Superior temporal gyrus (tissue), 1 donor: ENCODE measurements at regions not wholly inside any gene's neighbourhood (a gene's known extent, or its start where the extent isn't known, plus 50 kb on each side); places are given as distances from the start of the nearest gene placed in this dataset.

ENCODE experiments used
- DNase-seq: peaks from one replicate; pipeline ENCODE4 v3.0.0-alpha.2; 2016; ENCODE audit errors: extremely low spot score

GRCh38 chr1:182193908-182194550 is 132.5 kb upstream of the ZNF648 start:
- DNase-seq: no peak

DNA sequence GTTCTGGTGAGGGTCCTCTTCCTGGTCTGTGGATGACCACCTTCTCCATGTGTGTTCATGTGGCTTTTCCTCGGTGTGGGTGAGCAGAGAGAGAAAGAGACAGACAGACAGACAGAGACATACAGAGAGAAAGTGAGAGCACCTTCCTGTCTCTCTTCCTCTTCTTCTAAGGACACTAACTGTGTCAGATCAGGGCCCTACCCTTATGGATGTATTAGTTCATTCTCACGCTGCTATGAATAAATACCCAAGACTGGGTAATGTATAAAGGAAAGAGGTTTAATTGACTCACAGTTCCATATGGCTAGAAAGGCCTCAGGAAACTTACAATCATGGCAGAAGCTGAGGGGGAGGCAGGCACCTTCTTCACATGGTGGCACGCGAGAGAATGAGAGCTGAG is 131.5 kb upstream of the ZNF648 start:
- no peak for DNase-seq

DNA sequence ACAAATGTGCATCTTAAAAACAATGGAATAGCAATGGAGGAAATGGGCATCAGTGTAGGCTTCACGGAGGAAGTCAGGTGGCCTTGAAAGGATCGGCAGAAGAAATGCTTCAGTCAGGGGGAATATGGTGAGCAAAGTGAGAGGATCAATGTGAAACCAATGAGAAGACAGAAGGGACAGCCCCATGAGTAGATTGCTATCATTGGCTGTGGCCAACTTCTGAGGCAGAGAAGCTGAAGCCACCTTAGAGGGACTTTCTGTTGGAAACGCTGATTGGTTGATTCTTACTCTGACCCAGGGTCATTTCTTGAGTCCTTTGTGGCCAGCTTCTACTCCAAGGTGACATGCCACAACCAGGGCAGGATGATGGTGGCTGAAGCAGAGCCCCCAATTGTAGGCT is 130.7 kb upstream of the ZNF648 start:
- DNase-seq: no peak

DNA sequence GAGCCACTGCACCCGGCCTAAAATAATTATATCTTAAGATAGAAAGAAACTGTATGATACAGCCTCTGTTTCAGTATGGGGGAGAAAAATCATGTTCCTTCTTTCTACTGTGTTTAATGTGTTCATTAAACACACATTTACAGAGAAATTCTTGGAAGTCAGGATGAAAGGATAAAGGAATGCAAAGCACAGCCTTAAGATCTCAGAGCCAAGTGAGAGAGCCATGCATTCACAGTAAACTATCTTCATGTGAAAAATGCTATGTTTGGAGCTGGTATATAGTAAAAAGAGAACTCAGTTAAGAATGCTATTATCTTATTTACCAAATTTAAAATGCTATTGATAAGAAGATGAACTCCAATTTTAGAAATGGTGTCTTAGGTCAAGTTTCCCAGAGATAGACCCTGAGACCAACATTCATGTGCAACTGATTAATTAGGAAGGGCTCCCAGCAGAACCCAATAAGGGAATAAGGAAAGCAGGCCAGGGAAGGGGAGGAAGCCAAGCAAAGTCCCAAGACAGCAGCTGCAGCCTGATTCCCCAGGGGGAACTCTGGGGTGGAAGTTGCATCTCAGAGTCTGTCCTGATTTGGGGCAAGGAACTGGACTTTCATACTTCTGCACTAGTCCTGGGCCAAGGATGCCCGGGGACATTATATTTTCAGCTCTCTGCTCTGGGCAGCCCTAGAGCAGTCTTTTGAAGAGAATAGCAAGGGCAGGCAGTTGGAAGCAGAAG is 130.0 kb upstream of the ZNF648 start:
- DNase-seq: no peak

DNA sequence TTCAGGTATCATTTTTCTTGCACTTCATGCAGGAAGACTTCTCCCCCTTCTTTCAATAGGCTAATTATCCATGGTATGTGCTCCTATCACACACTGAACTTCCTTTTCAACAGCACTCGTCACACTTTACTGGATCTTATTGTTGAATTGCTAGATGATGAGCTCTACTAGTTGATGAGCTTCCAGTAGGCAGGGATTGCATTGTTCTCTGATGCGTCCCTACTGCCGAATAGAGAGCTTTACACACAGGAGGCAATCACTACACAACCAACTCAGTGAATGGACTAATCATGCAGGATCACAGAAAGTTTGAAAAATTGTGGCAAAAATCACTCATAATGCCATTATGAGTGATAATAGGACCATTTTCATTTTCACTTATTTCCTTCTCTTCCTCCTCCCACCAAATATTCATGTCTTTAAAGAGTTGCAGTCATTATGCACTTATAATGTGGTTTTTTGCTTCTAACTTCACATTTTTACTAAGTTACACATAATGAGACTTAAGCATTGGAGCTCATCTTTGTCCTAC is 128.1 kb upstream of the ZNF648 start:
- no peak for DNase-seq

DNA sequence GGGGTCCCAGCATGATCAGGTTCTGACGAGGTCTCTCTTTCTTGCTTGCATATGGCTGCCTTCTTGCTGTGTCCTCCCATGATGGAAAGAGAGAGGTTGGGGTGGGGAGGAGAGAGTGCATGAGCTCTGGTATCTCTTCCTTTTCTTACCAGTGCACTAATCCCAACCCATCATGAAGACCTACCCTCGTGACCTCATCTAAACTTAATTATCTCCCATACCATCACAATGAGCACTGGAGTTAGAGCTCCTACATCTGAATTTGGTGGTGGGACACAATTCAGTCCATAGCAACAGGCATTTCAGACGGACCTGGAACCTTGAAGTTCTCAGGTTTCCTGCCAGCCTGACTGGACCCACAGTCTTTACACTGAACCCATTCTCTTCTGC is 125.2 kb upstream of the ZNF648 start:
- DNase-seq: no peak

DNA sequence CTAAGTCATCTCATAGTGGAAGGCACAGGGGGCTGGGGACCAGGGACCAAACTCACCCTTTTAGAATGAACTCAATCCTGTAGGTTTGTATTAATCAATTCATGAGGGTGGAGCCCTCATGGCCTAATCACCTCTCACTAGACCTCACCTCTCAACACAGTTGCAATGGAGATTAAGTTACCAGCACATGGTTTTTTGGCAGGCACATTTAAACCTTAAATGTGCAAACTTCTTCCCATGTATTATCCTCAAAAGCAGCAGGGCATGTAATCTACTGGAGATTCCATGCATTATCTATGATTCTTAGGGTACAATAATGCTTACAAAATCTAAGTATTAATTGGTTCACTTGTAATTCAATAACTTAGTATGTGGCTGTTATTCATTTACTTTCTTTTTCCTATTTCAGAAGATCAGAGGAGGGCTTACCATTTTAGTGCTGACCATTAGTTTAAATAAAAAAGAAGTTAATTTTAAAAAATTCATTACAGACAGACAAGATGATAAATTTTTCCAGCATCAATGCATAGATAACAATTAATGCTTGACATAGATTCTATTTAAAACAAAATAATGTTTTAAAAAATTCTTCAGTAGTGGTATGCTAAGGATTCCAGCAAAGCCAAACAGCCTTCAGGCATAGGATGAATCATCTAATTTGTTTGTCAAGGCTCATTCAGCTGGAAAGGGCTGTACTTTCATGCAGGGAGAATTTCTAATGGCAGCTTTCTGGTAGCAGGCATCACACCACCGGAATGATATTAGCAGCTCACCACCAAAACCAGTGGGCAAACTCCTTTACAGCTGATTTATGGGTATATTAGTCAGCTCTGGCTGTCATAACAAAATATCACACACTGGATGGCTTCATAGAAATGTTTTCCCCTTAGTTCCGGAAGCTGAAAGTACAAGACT is 124.6 kb upstream of the ZNF648 start:
- no peak for DNase-seq

DNA sequence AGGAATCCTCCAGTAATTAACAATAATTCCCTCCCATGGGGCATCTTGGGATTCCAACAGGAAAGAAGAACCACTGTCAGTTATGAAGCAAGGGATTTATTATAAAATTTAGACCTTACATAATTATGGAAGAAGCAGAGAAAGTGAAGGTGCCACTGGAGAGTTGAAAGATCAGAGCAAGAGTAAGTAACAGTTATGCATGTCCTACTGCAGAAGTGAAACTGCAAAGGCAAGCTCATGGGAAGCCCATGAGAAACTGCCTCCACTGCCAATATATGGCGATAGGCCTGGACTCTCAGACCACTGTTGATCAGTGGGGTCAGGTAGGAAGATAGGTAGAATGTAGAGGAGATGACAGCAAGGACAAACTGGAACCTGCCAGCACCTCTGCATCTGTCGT is 123.6 kb upstream of the ZNF648 start:
- no peak for DNase-seq

DNA sequence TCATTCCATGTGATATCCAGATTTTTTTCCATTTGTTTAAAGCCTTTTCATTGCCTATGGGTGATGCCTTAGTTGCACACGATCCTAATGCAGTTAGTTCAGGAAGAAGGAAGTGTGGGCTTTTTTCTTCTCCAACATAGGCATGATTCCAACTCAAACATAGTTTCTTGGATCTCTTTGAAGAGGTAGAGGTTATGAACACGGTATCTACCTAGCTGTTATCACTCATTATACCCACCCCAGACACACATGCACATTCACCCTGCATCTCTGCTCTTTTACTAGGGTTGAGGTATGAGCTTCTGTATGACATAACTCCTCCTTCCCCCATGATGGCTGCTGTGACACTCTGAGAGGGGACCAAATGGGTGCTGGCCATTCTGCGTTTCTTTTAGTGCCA is 122.1 kb upstream of the ZNF648 start:
- no peak for DNase-seq

DNA sequence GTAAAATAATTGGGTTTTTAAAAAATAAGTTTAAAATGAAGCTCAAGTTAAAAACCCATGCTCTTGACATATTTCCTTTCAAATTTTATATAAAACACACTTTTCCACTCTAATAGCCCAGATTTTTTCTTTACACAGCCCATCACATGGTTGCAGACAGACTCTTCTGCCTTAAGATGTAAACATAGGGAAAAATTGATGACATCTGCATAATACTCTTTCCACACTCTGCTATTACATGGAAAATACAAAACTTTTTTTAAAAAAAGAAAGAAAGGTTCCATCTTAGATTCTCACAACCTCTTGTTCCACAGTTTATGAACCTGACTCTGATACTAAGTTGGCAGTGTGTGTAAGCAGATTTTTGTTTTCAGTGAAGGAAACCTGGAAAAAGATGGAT is 120.8 kb upstream of the ZNF648 start:
- no peak for DNase-seq

DNA sequence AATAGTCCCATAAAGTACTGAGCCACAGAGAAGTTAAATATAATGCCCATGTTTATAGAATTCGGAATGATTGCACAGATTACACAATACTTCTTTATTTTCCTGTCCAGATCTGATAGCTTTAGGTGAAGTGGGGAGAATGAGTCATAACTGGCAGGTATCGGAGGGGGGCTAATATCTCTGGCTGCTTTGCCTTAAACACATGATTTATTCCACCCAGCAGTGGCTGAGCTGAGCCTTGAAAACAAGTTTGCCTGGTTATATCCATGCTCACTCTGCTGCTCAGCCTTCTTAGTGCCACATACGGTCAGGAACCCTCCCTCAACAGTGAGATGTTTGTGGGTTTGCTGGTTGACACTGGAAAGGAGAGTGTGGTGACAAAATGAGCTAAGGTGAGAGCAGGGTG is 119.7 kb upstream of the ZNF648 start:
- no peak for DNase-seq

- DNase-seq: no peak
Observed at GRCh38 chr1:182175361-182175931, 113.9 kb upstream of the ZNF648 start.

GRCh38 chr1:182174513-182174855 is 113.0 kb upstream of the ZNF648 start:
- no peak for DNase-seq

GRCh38 chr1:182173808-182174512 is 112.4 kb upstream of the ZNF648 start:
- peak; percentile 82 for DNase-seq

DNA sequence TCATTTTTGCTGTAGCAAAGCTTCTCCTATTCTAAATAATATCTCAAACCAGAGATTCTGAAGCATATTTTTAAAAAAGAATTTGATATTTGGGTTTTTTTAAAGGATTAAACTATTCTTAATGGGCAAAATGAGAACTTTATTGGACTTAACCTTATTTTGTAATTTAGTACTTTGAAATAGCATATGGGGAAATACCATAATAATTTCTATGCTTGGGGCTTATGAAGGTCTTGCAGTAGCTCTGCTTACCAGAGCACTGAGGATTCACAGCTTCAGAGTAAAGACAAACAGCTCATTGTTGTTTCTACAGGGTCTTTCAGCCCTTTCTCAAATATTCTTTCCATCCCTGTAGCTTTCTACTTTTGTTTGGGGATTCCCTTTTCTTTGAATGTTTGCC is 111.2 kb upstream of the ZNF648 start:
- no peak for DNase-seq

GRCh38 chr1:182170891-182171461 is 109.5 kb upstream of the ZNF648 start:
- DNase-seq: peak; percentile 49

DNA sequence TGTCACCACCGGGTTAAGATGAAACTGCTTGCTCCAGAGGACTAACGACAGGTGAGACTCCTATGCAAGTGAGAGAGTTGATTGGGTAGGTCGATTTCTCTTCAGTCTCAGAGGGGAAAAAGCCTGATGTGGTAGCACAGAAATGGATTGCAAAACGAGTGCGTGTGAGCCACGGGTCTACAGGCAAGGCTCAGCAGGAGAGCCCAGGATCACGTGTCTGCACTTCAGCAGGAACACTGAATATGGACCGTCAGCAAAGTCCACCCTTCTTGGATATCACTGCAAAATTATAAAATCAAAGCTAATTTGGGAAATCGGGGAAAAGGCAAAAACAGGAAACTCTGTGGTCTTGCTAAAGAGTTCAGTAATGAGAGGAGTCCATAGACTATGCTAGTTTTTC is 107.7 kb upstream of the ZNF648 start:
- no peak for DNase-seq

GRCh38 chr1:182166750-182167149 is 105.2 kb upstream of the ZNF648 start:
- DNase-seq: no peak

DNA sequence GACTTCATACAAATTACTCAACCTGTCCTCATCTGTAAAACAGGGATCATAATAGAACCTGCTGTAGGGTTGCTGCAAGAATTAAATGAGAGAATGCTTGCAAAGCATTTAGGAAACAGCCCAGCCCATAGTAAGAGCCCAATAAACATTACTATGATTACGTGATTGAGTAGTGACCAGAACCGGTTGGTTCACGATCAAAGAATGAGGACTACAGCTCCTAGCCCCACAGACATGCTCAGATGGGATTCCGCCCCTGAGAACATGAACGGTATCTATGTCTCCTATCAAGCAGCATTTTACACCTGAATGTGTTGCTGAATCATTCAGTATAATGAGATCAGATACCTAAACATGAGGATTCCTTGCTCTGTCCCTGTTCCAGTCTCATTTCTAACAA is 104.8 kb upstream of the ZNF648 start:
- DNase-seq: no peak

- no peak for DNase-seq
Observed at GRCh38 chr1:182164273-182164672, 102.8 kb upstream of the ZNF648 start.

- DNase-seq: no peak
Observed at GRCh38 chr1:182163821-182164223, 102.3 kb upstream of the ZNF648 start.
